ENCODE measurements at regions not wholly inside any gene's neighbourhood (a gene's known extent, or its start where the extent isn't known, plus 50 kb on each side); places are given as distances from the start of the nearest gene placed in this dataset.

GRCh38 chr9:82716821-82717220 lies 346.1 kb downstream of the RASEF start:
- Histone ChIP-seq H4K20me1 (ENCODE audit: insufficient read depth, low read length) (no peaks in the 10 kb centered on the region), H3K9me3 (ENCODE audit: insufficient read depth, low read length, severe bottlenecking) (no peaks in the 10 kb centered on the region), H3K4me3 (ENCODE audit: low read depth in 1 of 2, low read length in 2 of 2) (no peak overlapping the region), H3K79me2 (ENCODE audit: insufficient read depth, low read length) (no peaks in the 10 kb centered on the region), H2AFZ (ENCODE audit: low read depth, low read length) (no peak overlapping the region), H3K4me2 (ENCODE audit: insufficient read depth, low read length) (no peak overlapping the region), H3K36me3 (ENCODE audit: insufficient read depth, low read length) (no peaks in the 10 kb centered on the region), H3K4me1 (ENCODE audit: insufficient read depth, low read length) (no peaks in the 10 kb centered on the region), H3K27me3 (ENCODE audit: insufficient read depth, low read length, poor library complexity) (no peaks in the 10 kb centered on the region), H3K9ac (ENCODE audit: low read depth, low read length) (no peak overlapping the region), H3K27ac (ENCODE audit: low read length) (no peak overlapping the region)
- DNase-seq, result no peak
- TF ChIP-seq EZH2 (IDR thresholded peaks at IDR 0.05; ENCODE audit: borderline replicate concordance, low read depth, low read length, severe bottlenecking), result no peak
- TF ChIP-seq CTCF (IDR thresholded peaks at IDR 0.05; ENCODE audit: borderline replicate concordance, extremely low read depth, low read length, poor library complexity, severe bottlenecking), result no peak
- no peak for ATAC-seq (ENCODE audit: insufficient read depth, low read depth)

- TF ChIP-seq EZH2 (IDR thresholded peaks at IDR 0.05; ENCODE audit: borderline replicate concordance, low read depth, low read length, severe bottlenecking) (no peak), CTCF (IDR thresholded peaks at IDR 0.05; ENCODE audit: borderline replicate concordance, extremely low read depth, low read length, poor library complexity, severe bottlenecking) (no peak)
- no peak overlapping the region for H3K27ac ChIP-seq (ENCODE audit: low read length)
These were observed 342.4 kb downstream of the RASEF start for GRCh38 chr9:82720515-82720914.

GRCh38 chr9:82721593-82721992 lies 341.3 kb downstream of the RASEF start:
- Histone ChIP-seq H3K27ac (ENCODE audit: low read length) (no peak overlapping the region), H3K4me3 (ENCODE audit: low read depth in 1 of 2, low read length in 2 of 2) (no peak overlapping the region), H3K4me2 (ENCODE audit: insufficient read depth, low read length) (no peak overlapping the region), H2AFZ (ENCODE audit: low read depth, low read length) (no peak overlapping the region), H4K20me1 (ENCODE audit: insufficient read depth, low read length) (no peaks in the 10 kb centered on the region), H3K4me1 (ENCODE audit: insufficient read depth, low read length) (peaks cover 5% of the 10 kb centered on the region; the same call in 1 of the 2 replicates), H3K79me2 (ENCODE audit: insufficient read depth, low read length) (no peaks in the 10 kb centered on the region), H3K9ac (ENCODE audit: low read depth, low read length) (no peak overlapping the region), H3K36me3 (ENCODE audit: insufficient read depth, low read length) (no peaks in the 10 kb centered on the region), H3K9me3 (ENCODE audit: insufficient read depth, low read length, severe bottlenecking) (no peaks in the 10 kb centered on the region), H3K27me3 (ENCODE audit: insufficient read depth, low read length, poor library complexity) (no peaks in the 10 kb centered on the region)
- DNase-seq, result no peak
- TF ChIP-seq CTCF (IDR thresholded peaks at IDR 0.05; ENCODE audit: borderline replicate concordance, extremely low read depth, low read length, poor library complexity, severe bottlenecking) (no peak), EZH2 (IDR thresholded peaks at IDR 0.05; ENCODE audit: borderline replicate concordance, low read depth, low read length, severe bottlenecking) (no peak)
- ATAC-seq (ENCODE audit: insufficient read depth, low read depth), result no peak

More at GRCh38 chr9:82720515-82720914, 342.4 kb downstream of the RASEF start:
- Histone ChIP-seq H3K9ac (ENCODE audit: low read depth, low read length) (no peak overlapping the region), H2AFZ (ENCODE audit: low read depth, low read length) (no peak overlapping the region), H3K36me3 (ENCODE audit: insufficient read depth, low read length) (no peaks in the 10 kb centered on the region), H3K79me2 (ENCODE audit: insufficient read depth, low read length) (no peaks in the 10 kb centered on the region), H4K20me1 (ENCODE audit: insufficient read depth, low read length) (no peaks in the 10 kb centered on the region), H3K4me3 (ENCODE audit: low read depth in 1 of 2, low read length in 2 of 2) (no peak overlapping the region), H3K4me1 (ENCODE audit: insufficient read depth, low read length) (no peaks in the 10 kb centered on the region), H3K27me3 (ENCODE audit: insufficient read depth, low read length, poor library complexity) (no peaks in the 10 kb centered on the region), H3K4me2 (ENCODE audit: insufficient read depth, low read length) (no peak overlapping the region), H3K9me3 (ENCODE audit: insufficient read depth, low read length, severe bottlenecking) (no peaks in the 10 kb centered on the region)
- no peak for DNase-seq
- no peak for ATAC-seq (ENCODE audit: insufficient read depth, low read depth)

- Histone ChIP-seq H4K20me1 (ENCODE audit: insufficient read depth, low read length) (no peaks in the 10 kb centered on the region), H3K4me1 (ENCODE audit: insufficient read depth, low read length) (peaks cover 8% of the 10 kb centered on the region; the same call in 1 of the 2 replicates), H3K27ac (ENCODE audit: low read length) (no peak overlapping the region), H2AFZ (ENCODE audit: low read depth, low read length) (no peak overlapping the region), H3K36me3 (ENCODE audit: insufficient read depth, low read length) (no peaks in the 10 kb centered on the region), H3K4me2 (ENCODE audit: insufficient read depth, low read length) (no peak overlapping the region), H3K27me3 (ENCODE audit: insufficient read depth, low read length, poor library complexity) (no peaks in the 10 kb centered on the region), H3K79me2 (ENCODE audit: insufficient read depth, low read length) (no peaks in the 10 kb centered on the region), H3K9ac (ENCODE audit: low read depth, low read length) (no peak overlapping the region), H3K4me3 (ENCODE audit: low read depth in 1 of 2, low read length in 2 of 2) (no peak overlapping the region), H3K9me3 (ENCODE audit: insufficient read depth, low read length, severe bottlenecking) (no peaks in the 10 kb centered on the region)
- no peak for TF ChIP-seq CTCF (IDR thresholded peaks at IDR 0.05; ENCODE audit: borderline replicate concordance, extremely low read depth, low read length, poor library complexity, severe bottlenecking)
- no peak for TF ChIP-seq EZH2 (IDR thresholded peaks at IDR 0.05; ENCODE audit: borderline replicate concordance, low read depth, low read length, severe bottlenecking)
- DNase-seq, result no peak
- ATAC-seq (ENCODE audit: insufficient read depth, low read depth), result no peak
These were observed 340.9 kb downstream of the RASEF start for GRCh38 chr9:82722051-82722450.
